DMS53 treated with DMSO at 0.1 percent for 48 hours (cell line): ENCODE measurements at regions not wholly inside any gene's neighbourhood (a gene's known extent, or its start where the extent isn't known, plus 50 kb on each side); places are given as distances from the start of the nearest gene placed in this dataset.

Source experiments
- DNase-seq: peaks from one replicate; lab custom pipeline; 2025; ENCODE audit not compliant: unreplicated experiment; lab: John Stamatoyannopoulos, UW

- DNase-seq: no peak
These were observed 181.0 kb upstream of the ATP11B start for GRCh38 chr3:182612332-182612731.

- DNase-seq: no peak
These were observed 175.8 kb upstream of the ATP11B start for GRCh38 chr3:182617500-182617899.

- DNase-seq: peak; percentile 48
These were observed 175.1 kb upstream of the ATP11B start for GRCh38 chr3:182618085-182618732.

GRCh38 chr3:182618981-182619591 lies 174.2 kb upstream of the ATP11B start:
- no peak for DNase-seq

- DNase-seq: no peak
These were observed 172.4 kb upstream of the ATP11B start for GRCh38 chr3:182620723-182621434.

- DNase-seq: no peak
These were observed 171.7 kb upstream of the ATP11B start for GRCh38 chr3:182621435-182622240.

- DNase-seq: no peak
These were observed 171.1 kb upstream of the ATP11B start for GRCh38 chr3:182622241-182622545.

- no peak for DNase-seq
These were observed 166.5 kb upstream of the ATP11B start for GRCh38 chr3:182626484-182627467.

GRCh38 chr3:182628531-182628930 lies 164.8 kb upstream of the ATP11B start:
- no peak for DNase-seq

- DNase-seq: no peak
These were observed 163.8 kb upstream of the ATP11B start for GRCh38 chr3:182629521-182629920.

- no peak for DNase-seq
These were observed 161.9 kb upstream of the ATP11B start for GRCh38 chr3:182631183-182632076.

- DNase-seq: no peak
These were observed 161.3 kb upstream of the ATP11B start for GRCh38 chr3:182632077-182632393.

- no peak for DNase-seq
These were observed 160.1 kb upstream of the ATP11B start for GRCh38 chr3:182633186-182633585.

- DNase-seq: no peak
These were observed 156.7 kb upstream of the ATP11B start for GRCh38 chr3:182636646-182637045.

GRCh38 chr3:182637350-182638110 lies 155.8 kb upstream of the ATP11B start:
- no peak for DNase-seq

- no peak for DNase-seq
These were observed 149.3 kb upstream of the ATP11B start for GRCh38 chr3:182644013-182644412.

- DNase-seq: no peak
These were observed 148.4 kb upstream of the ATP11B start for GRCh38 chr3:182644790-182645433.

GRCh38 chr3:182650568-182651128 lies 142.7 kb upstream of the ATP11B start:
- DNase-seq: no peak
